ENCODE measurements at regions not wholly inside any gene's neighbourhood (a gene's known extent, or its start where the extent isn't known, plus 50 kb on each side); places are given as distances from the start of the nearest gene placed in this dataset.

- TF ChIP-seq POLR2A (IDR thresholded peaks at IDR 0.05; ENCODE audit: low read length) (no peak), GATA1 (IDR thresholded peaks at IDR 0.05; ENCODE audit: low read depth, low read length) (no peak)
These were observed 136.7 kb upstream of the ZNF462 start for GRCh38 chr9:106726070-106726815.
